SK-N-SH treated with all-trans-retinoic acid at 6 μM for 48 hours (cell line): ENCODE measurements at regions not wholly inside any gene's neighbourhood (a gene's known extent, or its start where the extent isn't known, plus 50 kb on each side); places are given as distances from the start of the nearest gene placed in this dataset.

Experiments
- ATAC-seq: fragments of 200-7000 bp; cut with Tn5 transposase; 3 replicates; pipeline ENCODE4 v1.9.1; 2020; ENCODE audit warnings: mild to moderate bottlenecking, moderate library complexity
- ARNTL ChIP-seq: fragments of 450-650 bp; formaldehyde crosslinking; IDR thresholded peaks from 2 replicates; pipeline ENCODE4 v1.5.0; 2020; ENCODE audit warnings: low read depth, mild to moderate bottlenecking, moderate library complexity, borderline replicate concordance
- BACH2 ChIP-seq: fragments of 250-450 bp; sonication (Bioruptor Pico); IDR thresholded peaks from 2 replicates; pipeline ENCODE4 v1.9.0; 2021; ENCODE audit warnings: mild to moderate bottlenecking, borderline replicate concordance
- CSDC2 ChIP-seq: fragments of 250-450 bp; sonication (Bioruptor Pico); IDR thresholded peaks from 2 replicates; pipeline ENCODE4 v1.5.0; 2020; ENCODE audit warnings: mild to moderate bottlenecking, moderate library complexity
- ESRRG ChIP-seq: fragments of 250-450 bp; sonication (Bioruptor Pico); IDR thresholded peaks from 2 replicates; pipeline ENCODE4 v1.6.1; 2021; ENCODE audit warnings: mild to moderate bottlenecking
- GLIS3 ChIP-seq: fragments of 250-450 bp; sonication (Bioruptor Pico); IDR thresholded peaks from 2 replicates; pipeline ENCODE4 v1.5.0; 2020; ENCODE audit warnings: mild to moderate bottlenecking, moderate library complexity
- ISL1 ChIP-seq: fragments of 250-450 bp; sonication (Bioruptor Pico); IDR thresholded peaks from 2 replicates; pipeline ENCODE4 v2.1.2; 2022; ENCODE audit warnings: mild to moderate bottlenecking, moderate library complexity
- OSR1 ChIP-seq: fragments of 250-450 bp; sonication (Bioruptor Pico); IDR thresholded peaks from 2 replicates; pipeline ENCODE4 v1.8.0; 2022; ENCODE audit warnings: moderate library complexity, mild to moderate bottlenecking, inconsistent platforms
- PPARA ChIP-seq: fragments of 250-450 bp; sonication (Bioruptor Pico); IDR thresholded peaks from 2 replicates; pipeline ENCODE4 v1.5.0; 2020; ENCODE audit warnings: mild to moderate bottlenecking, borderline replicate concordance
- RARB ChIP-seq: fragments of 250-450 bp; sonication (Bioruptor Pico); IDR thresholded peaks from 2 replicates; pipeline ENCODE4 v1.8.0; 2021; ENCODE audit warnings: mild to moderate bottlenecking, moderate library complexity
- SNAI2 ChIP-seq: fragments of 250-450 bp; sonication (Bioruptor Pico); IDR thresholded peaks from 2 replicates; pipeline ENCODE4 v1.5.0; 2020; ENCODE audit warnings: mild to moderate bottlenecking, moderate library complexity
- TCF4 ChIP-seq: fragments of 250-450 bp; sonication (Bioruptor Pico); IDR thresholded peaks from 2 replicates; pipeline ENCODE4 v1.8.0; 2021; ENCODE audit warnings: mild to moderate bottlenecking, moderate library complexity, borderline replicate concordance
- ZC3H10 ChIP-seq: fragments of 250-450 bp; sonication (Bioruptor Pico); IDR thresholded peaks from 2 replicates; pipeline ENCODE4 v1.5.1; 2021; ENCODE audit warnings: mild to moderate bottlenecking, moderate library complexity
- ZFP3 ChIP-seq: fragments of 250-450 bp; sonication (Bioruptor Pico); IDR thresholded peaks from 2 replicates; pipeline ENCODE4 v1.5.0; 2020; ENCODE audit warnings: mild to moderate bottlenecking, moderate library complexity
- ZNF8 ChIP-seq: fragments of 450-650 bp; formaldehyde crosslinking; IDR thresholded peaks from 2 replicates; pipeline ENCODE4 v1.5.0; 2020; ENCODE audit warnings: mild to moderate bottlenecking, moderate library complexity
- TF ChIP-seq, protein P1 (sequence below): fragments of 250-450 bp; sonication (Bioruptor Pico); IDR thresholded peaks from 2 replicates; pipeline ENCODE4 v1.8.0; 2020; ENCODE audit warnings: mild to moderate bottlenecking, moderate library complexity, borderline replicate concordance
- TF ChIP-seq, protein P2 (sequence below): fragments of 250-450 bp; sonication (Bioruptor Pico); IDR thresholded peaks from 2 replicates; pipeline ENCODE4 v1.5.1; 2020; ENCODE audit warnings: low read depth, mild to moderate bottlenecking, moderate library complexity
- TF ChIP-seq, protein P3 (sequence below): fragments of 250-450 bp; sonication (Bioruptor Pico); IDR thresholded peaks from 2 replicates; pipeline ENCODE4 v1.5.1; 2021; ENCODE audit warnings: mild to moderate bottlenecking, moderate library complexity
- TF ChIP-seq, protein P4 (sequence below): fragments of 250-450 bp; sonication (Bioruptor Pico); IDR thresholded peaks from 2 replicates; pipeline ENCODE4 v1.5.0; 2020; ENCODE audit warnings: mild to moderate bottlenecking, moderate library complexity

DNA sequence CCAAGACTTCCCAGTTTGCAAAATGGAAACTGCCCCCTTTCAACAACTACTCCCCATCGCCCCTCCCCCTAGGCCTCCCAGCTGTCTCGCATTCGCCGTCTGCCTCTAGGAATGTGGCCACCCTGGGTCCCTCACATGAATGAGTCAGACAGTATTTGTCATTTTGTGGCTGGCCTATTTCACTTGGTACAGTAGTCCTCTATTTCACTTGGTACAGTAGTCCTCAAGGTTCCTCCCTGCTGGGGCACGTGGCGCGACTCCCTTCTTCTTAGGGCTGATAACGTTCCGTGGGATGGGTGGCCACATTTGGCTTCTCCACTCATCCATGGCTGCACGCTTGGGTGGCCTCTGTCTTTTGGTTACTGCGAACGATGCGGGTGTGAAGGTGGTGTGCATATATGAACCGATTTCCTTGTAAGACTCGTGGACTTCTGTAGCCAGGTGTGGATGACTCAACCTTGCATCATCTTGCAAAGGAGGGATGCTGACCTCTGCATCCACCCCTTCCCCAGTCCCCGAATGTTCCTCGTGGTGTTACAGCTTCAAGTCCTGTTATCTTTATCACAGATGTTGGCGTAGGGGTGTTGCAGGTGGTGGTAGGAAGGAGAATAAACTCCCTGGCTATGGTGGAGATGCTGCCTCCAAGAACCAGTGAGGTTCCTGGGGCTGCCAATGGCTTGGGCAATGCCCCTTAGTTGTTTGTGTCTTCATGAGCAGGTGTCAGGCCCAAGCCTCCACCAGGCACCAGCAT lies 112.1 kb upstream of the SOX1 start:
- TF ChIP-seq OSR1 (no peak), GLIS3 (CRISPR knock-in tag) (no peak), BACH2 (CRISPR knock-in tag) (no peak), PPARA (CRISPR knock-in tag) (no peak), ZFP3 (CRISPR knock-in tag) (no peak), ARNTL (CRISPR knock-in tag) (no peak), TCF4 (CRISPR knock-in tag) (no peak), SNAI2 (CRISPR knock-in tag) (no peak), ZC3H10 (CRISPR knock-in tag) (no peak), ZNF8 (CRISPR knock-in tag) (no peak)
- no peak for ATAC-seq

DNA sequence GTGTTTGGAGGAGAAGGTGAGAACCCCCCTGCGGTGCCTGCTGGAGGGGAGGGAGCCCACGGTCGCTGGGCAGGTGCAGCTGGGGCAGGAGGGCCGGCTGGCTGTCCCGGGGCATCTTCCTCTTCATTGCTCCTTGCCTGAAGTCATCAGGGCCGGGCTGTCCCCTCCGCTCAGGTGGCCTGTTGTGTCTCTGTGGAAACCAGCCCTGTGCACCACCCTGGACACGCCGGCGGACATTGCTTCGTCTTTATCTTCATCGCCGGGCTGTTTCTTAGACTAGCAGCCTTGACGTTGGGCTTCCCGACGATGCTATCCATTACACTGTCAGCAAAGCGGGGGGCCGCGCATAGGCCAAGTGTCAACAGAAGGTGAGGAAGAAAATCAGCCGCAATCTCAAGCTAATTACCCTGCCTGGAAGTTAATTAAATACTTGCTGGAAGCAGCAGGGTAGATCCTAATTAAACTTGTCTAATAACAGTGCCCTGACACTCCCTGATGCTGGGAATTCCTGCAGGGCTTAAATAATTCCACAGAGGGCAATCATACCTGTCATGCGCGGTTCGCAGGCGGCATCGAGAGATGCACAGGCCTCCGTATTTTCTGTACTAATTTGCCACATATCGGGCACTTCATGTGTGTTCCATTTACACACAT lies 111.4 kb upstream of the SOX1 start:
- no peak for ATAC-seq
- TF ChIP-seq RARB (CRISPR knock-in tag): no peak
- TF ChIP-seq ESRRG: no peak
- no peak for TF ChIP-seq CSDC2 (CRISPR knock-in tag)
- no peak for TF ChIP-seq ISL1 (CRISPR knock-in tag)
- TF ChIP-seq, protein P1, sequence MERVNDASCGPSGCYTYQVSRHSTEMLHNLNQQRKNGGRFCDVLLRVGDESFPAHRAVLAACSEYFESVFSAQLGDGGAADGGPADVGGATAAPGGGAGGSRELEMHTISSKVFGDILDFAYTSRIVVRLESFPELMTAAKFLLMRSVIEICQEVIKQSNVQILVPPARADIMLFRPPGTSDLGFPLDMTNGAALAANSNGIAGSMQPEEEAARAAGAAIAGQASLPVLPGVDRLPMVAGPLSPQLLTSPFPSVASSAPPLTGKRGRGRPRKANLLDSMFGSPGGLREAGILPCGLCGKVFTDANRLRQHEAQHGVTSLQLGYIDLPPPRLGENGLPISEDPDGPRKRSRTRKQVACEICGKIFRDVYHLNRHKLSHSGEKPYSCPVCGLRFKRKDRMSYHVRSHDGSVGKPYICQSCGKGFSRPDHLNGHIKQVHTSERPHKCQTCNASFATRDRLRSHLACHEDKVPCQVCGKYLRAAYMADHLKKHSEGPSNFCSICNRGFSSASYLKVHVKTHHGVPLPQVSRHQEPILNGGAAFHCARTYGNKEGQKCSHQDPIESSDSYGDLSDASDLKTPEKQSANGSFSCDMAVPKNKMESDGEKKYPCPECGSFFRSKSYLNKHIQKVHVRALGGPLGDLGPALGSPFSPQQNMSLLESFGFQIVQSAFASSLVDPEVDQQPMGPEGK (CRISPR knock-in tag): no peak
- no peak for TF ChIP-seq SNAI2 (CRISPR knock-in tag)
- no peak for TF ChIP-seq BACH2 (CRISPR knock-in tag)
- no peak for TF ChIP-seq ARNTL (CRISPR knock-in tag)
- TF ChIP-seq, protein P2, sequence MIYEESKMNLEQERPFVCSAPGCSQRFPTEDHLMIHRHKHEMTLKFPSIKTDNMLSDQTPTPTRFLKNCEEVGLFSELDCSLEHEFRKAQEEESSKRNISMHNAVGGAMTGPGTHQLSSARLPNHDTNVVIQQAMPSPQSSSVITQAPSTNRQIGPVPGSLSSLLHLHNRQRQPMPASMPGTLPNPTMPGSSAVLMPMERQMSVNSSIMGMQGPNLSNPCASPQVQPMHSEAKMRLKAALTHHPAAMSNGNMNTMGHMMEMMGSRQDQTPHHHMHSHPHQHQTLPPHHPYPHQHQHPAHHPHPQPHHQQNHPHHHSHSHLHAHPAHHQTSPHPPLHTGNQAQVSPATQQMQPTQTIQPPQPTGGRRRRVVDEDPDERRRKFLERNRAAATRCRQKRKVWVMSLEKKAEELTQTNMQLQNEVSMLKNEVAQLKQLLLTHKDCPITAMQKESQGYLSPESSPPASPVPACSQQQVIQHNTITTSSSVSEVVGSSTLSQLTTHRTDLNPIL (CRISPR knock-in tag): no peak
- no peak for TF ChIP-seq ZFP3 (CRISPR knock-in tag)
- TF ChIP-seq, protein P3, sequence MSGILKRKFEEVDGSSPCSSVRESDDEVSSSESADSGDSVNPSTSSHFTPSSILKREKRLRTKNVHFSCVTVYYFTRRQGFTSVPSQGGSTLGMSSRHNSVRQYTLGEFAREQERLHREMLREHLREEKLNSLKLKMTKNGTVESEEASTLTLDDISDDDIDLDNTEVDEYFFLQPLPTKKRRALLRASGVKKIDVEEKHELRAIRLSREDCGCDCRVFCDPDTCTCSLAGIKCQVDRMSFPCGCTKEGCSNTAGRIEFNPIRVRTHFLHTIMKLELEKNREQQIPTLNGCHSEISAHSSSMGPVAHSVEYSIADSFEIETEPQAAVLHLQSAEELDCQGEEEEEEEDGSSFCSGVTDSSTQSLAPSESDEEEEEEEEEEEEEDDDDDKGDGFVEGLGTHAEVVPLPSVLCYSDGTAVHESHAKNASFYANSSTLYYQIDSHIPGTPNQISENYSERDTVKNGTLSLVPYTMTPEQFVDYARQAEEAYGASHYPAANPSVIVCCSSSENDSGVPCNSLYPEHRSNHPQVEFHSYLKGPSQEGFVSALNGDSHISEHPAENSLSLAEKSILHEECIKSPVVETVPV (CRISPR knock-in tag): no peak
- TF ChIP-seq, protein P4, sequence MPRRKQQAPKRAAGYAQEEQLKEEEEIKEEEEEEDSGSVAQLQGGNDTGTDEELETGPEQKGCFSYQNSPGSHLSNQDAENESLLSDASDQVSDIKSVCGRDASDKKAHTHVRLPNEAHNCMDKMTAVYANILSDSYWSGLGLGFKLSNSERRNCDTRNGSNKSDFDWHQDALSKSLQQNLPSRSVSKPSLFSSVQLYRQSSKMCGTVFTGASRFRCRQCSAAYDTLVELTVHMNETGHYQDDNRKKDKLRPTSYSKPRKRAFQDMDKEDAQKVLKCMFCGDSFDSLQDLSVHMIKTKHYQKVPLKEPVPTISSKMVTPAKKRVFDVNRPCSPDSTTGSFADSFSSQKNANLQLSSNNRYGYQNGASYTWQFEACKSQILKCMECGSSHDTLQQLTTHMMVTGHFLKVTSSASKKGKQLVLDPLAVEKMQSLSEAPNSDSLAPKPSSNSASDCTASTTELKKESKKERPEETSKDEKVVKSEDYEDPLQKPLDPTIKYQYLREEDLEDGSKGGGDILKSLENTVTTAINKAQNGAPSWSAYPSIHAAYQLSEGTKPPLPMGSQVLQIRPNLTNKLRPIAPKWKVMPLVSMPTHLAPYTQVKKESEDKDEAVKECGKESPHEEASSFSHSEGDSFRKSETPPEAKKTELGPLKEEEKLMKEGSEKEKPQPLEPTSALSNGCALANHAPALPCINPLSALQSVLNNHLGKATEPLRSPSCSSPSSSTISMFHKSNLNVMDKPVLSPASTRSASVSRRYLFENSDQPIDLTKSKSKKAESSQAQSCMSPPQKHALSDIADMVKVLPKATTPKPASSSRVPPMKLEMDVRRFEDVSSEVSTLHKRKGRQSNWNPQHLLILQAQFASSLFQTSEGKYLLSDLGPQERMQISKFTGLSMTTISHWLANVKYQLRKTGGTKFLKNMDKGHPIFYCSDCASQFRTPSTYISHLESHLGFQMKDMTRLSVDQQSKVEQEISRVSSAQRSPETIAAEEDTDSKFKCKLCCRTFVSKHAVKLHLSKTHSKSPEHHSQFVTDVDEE: no peak

DNA sequence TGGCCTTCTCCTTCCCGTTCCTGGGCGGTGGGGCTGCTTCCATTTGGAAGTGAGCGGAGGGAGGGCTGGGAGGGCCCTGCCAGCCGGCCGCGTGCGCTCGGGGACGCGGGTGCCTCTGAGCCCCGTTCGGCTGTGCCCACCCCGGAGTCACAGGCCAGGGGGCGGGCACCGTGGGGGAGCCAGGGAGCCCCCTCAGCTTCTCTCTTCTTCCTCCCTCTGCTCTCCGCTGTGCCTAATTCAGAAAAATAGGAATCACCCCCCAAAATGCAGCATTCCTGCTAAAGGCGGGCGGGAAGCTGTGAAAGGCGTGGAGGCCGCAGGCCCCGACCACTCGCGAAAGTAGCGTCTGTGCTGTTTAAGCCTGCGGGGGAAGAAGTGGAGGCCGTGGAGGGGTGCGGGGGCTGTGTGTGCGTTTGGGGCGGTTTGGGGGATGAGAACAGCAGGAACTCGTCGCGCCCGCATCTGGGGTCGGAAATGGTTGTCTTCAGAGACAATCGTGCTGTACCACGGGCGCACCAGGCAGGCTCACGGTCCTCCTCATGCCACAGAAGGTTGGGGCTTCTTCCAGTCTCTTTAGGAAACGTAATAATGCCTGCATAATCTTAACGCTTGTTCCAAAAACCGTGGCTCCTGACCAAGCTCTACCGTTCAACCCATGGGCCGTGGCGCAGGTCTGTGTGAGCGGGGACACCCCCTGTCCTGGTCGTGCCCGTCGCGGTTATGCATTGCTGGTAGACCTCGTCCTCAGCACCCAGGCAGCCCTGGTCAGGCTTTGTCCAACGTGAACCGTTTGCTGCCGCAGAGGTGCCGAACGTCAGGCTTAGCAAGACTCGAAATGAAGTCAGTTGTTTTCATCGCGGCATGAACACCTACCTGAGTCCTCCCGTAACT lies 110.4 kb upstream of the SOX1 start:
- TF ChIP-seq ZNF8 (CRISPR knock-in tag) (no peak), SNAI2 (CRISPR knock-in tag) (no peak)
- ATAC-seq: no peak
